Stimulated activated naive CD8-positive, alpha-beta T cell treated with anti-CD3 and anti-CD28 coated beads, Interleukin-15, Interleukin-2, amounts not matched to agents 100 ng/mL and 50 ng/mL, for 24 hours (primary cell): ENCODE measurements at regions not wholly inside any gene's neighbourhood (a gene's known extent, or its start where the extent isn't known, plus 50 kb on each side); places are given as distances from the start of the nearest gene placed in this dataset.

Experiments used
- H3K27ac Mint-ChIP-seq: one replicate; pipeline ENCODE4 v1.8.0; 2021; ENCODE audit warnings: mild to moderate bottlenecking, mixed read lengths
- H3K27me3 Mint-ChIP-seq: one replicate; pipeline ENCODE4 v1.8.0; 2021; ENCODE audit warnings: mixed read lengths
- H3K36me3 Mint-ChIP-seq: one replicate; pipeline ENCODE4 v1.8.0; 2021; ENCODE audit warnings: low read depth, mixed read lengths
- H3K4me1 Mint-ChIP-seq: one replicate; pipeline ENCODE4 v1.8.0; 2021; ENCODE audit warnings: low read depth, mixed read lengths
- H3K4me3 Mint-ChIP-seq: one replicate; pipeline ENCODE4 v1.8.0; 2021; ENCODE audit warnings: mild to moderate bottlenecking, mixed read lengths
- H3K9me3 Mint-ChIP-seq: one replicate; pipeline ENCODE4 v1.8.0; 2021; ENCODE audit warnings: mixed read lengths

GRCh38 chr11:92804388-92804966, 165.0 kb upstream of the MTNR1B start:
- Mint-ChIP-seq H3K36me3 (no peaks in the 10 kb centered on the region), H3K27ac (no peak overlapping the region), H3K4me1 (no peaks in the 10 kb centered on the region), H3K9me3 (no peaks in the 10 kb centered on the region), H3K4me3 (no peak overlapping the region), H3K27me3 (no peaks in the 10 kb centered on the region)

- Mint-ChIP-seq H3K4me3 (no peak overlapping the region), H3K36me3 (no peaks in the 10 kb centered on the region)
These were observed 161.4 kb upstream of the MTNR1B start for GRCh38 chr11:92808022-92808421.

GRCh38 chr11:92810423-92811064, 158.9 kb upstream of the MTNR1B start:
- Mint-ChIP-seq H3K36me3 (no peaks in the 10 kb centered on the region), H3K27ac (no peak overlapping the region), H3K4me3 (no peak overlapping the region), H3K9me3 (peaks cover 4% of the 10 kb centered on the region), H3K27me3 (no peaks in the 10 kb centered on the region), H3K4me1 (no peaks in the 10 kb centered on the region)

More at GRCh38 chr11:92808022-92808421, 161.4 kb upstream of the MTNR1B start:
- H3K4me1 Mint-ChIP-seq = no peaks in the 10 kb centered on the region
- H3K9me3 Mint-ChIP-seq = no peaks in the 10 kb centered on the region
- H3K27ac Mint-ChIP-seq = no peak overlapping the region
- no peaks in the 10 kb centered on the region for H3K27me3 Mint-ChIP-seq

- peaks cover 4% of the 10 kb centered on the region for H3K9me3 Mint-ChIP-seq
- H3K27ac Mint-ChIP-seq = no peak overlapping the region
- H3K4me1 Mint-ChIP-seq = no peaks in the 10 kb centered on the region
- H3K4me3 Mint-ChIP-seq = no peak overlapping the region
- H3K27me3 Mint-ChIP-seq = no peaks in the 10 kb centered on the region
- no peaks in the 10 kb centered on the region for H3K36me3 Mint-ChIP-seq
These were observed 158.1 kb upstream of the MTNR1B start for GRCh38 chr11:92811341-92811740.

- H3K4me1 Mint-ChIP-seq = no peaks in the 10 kb centered on the region
- no peak overlapping the region for H3K27ac Mint-ChIP-seq
- H3K27me3 Mint-ChIP-seq = no peaks in the 10 kb centered on the region
- H3K36me3 Mint-ChIP-seq = no peaks in the 10 kb centered on the region
- peaks cover 4% of the 10 kb centered on the region for H3K9me3 Mint-ChIP-seq
- no peak overlapping the region for H3K4me3 Mint-ChIP-seq
These were observed 156.6 kb upstream of the MTNR1B start for GRCh38 chr11:92812841-92813240.

GRCh38 chr11:92819830-92820229, 149.6 kb upstream of the MTNR1B start:
- no peaks in the 10 kb centered on the region for H3K9me3 Mint-ChIP-seq
- no peaks in the 10 kb centered on the region for H3K36me3 Mint-ChIP-seq
- H3K4me1 Mint-ChIP-seq = no peaks in the 10 kb centered on the region
- no peak overlapping the region for H3K27ac Mint-ChIP-seq
- no peak overlapping the region for H3K4me3 Mint-ChIP-seq
- no peaks in the 10 kb centered on the region for H3K27me3 Mint-ChIP-seq

GRCh38 chr11:92820860-92821259, 148.6 kb upstream of the MTNR1B start:
- no peaks in the 10 kb centered on the region for H3K36me3 Mint-ChIP-seq
- H3K4me1 Mint-ChIP-seq = no peaks in the 10 kb centered on the region
- no peaks in the 10 kb centered on the region for H3K27me3 Mint-ChIP-seq
- no peak overlapping the region for H3K4me3 Mint-ChIP-seq
- no peaks in the 10 kb centered on the region for H3K9me3 Mint-ChIP-seq
- no peak overlapping the region for H3K27ac Mint-ChIP-seq

GRCh38 chr11:92822410-92822809, 147.0 kb upstream of the MTNR1B start:
- Mint-ChIP-seq H3K27ac (no peak overlapping the region), H3K4me1 (no peaks in the 10 kb centered on the region), H3K4me3 (no peak overlapping the region), H3K36me3 (no peaks in the 10 kb centered on the region), H3K9me3 (no peaks in the 10 kb centered on the region), H3K27me3 (no peaks in the 10 kb centered on the region)

- Mint-ChIP-seq H3K4me1 (no peaks in the 10 kb centered on the region), H3K9me3 (no peaks in the 10 kb centered on the region), H3K27me3 (peaks cover 4% of the 10 kb centered on the region), H3K27ac (no peak overlapping the region), H3K4me3 (no peak overlapping the region), H3K36me3 (no peaks in the 10 kb centered on the region)
These were observed 143.3 kb upstream of the MTNR1B start for GRCh38 chr11:92826136-92826535.

GRCh38 chr11:92826603-92827002, 142.8 kb upstream of the MTNR1B start:
- Mint-ChIP-seq H3K27ac (no peak overlapping the region), H3K36me3 (no peaks in the 10 kb centered on the region), H3K9me3 (no peaks in the 10 kb centered on the region), H3K27me3 (peaks cover 4% of the 10 kb centered on the region), H3K4me1 (no peaks in the 10 kb centered on the region), H3K4me3 (no peak overlapping the region)

- Mint-ChIP-seq H3K4me3 (no peak overlapping the region), H3K36me3 (no peaks in the 10 kb centered on the region), H3K9me3 (no peaks in the 10 kb centered on the region), H3K27me3 (peaks cover 4% of the 10 kb centered on the region), H3K27ac (no peak overlapping the region), H3K4me1 (no peaks in the 10 kb centered on the region)
These were observed 142.3 kb upstream of the MTNR1B start for GRCh38 chr11:92827132-92827531.

- H3K27me3 Mint-ChIP-seq = peaks cover 4% of the 10 kb centered on the region
- H3K36me3 Mint-ChIP-seq = no peaks in the 10 kb centered on the region
- H3K4me3 Mint-ChIP-seq = no peak overlapping the region
- no peaks in the 10 kb centered on the region for H3K9me3 Mint-ChIP-seq
- no peak overlapping the region for H3K27ac Mint-ChIP-seq
- H3K4me1 Mint-ChIP-seq = no peaks in the 10 kb centered on the region
These were observed 140.9 kb upstream of the MTNR1B start for GRCh38 chr11:92828556-92828955.

- Mint-ChIP-seq H3K27me3 (peaks cover 4% of the 10 kb centered on the region), H3K36me3 (no peaks in the 10 kb centered on the region), H3K27ac (no peak overlapping the region), H3K4me1 (no peaks in the 10 kb centered on the region), H3K9me3 (no peaks in the 10 kb centered on the region), H3K4me3 (no peak overlapping the region)
These were observed 140.3 kb upstream of the MTNR1B start for GRCh38 chr11:92829121-92829520.

GRCh38 chr11:92829671-92830070, 139.8 kb upstream of the MTNR1B start:
- Mint-ChIP-seq H3K27ac (no peak overlapping the region), H3K9me3 (no peaks in the 10 kb centered on the region), H3K27me3 (peaks cover 4% of the 10 kb centered on the region), H3K4me3 (no peak overlapping the region), H3K36me3 (no peaks in the 10 kb centered on the region), H3K4me1 (no peaks in the 10 kb centered on the region)

- Mint-ChIP-seq H3K9me3 (no peaks in the 10 kb centered on the region), H3K27me3 (peaks cover 4% of the 10 kb centered on the region), H3K4me3 (no peak overlapping the region), H3K27ac (no peak overlapping the region), H3K36me3 (no peaks in the 10 kb centered on the region), H3K4me1 (no peaks in the 10 kb centered on the region)
These were observed 138.9 kb upstream of the MTNR1B start for GRCh38 chr11:92830377-92831155.
